A673 (cell line): ENCODE measurements at regions not wholly inside any gene's neighbourhood (a gene's known extent, or its start where the extent isn't known, plus 50 kb on each side); places are given as distances from the start of the nearest gene placed in this dataset.

Experiments
- EZH2 ChIP-seq: fragments of 200-600 bp; sonication (generic); IDR thresholded peaks from 2 replicates; pipeline ENCODE4 v1.6.1; 2017; ENCODE audit warnings: borderline replicate concordance, low read depth, mild to moderate bottlenecking, mixed read lengths, antibody characterized with exemption, low read length; ENCODE audit not compliant: poor library complexity, severe bottlenecking
- TF ChIP-seq, protein P1 (sequence below): fragments of 300-800, 200-600 bp; sonication (generic); conservative IDR thresholded peaks from 2 replicates; pipeline ENCODE4 v1.5.1; 2017; ENCODE audit warnings: low read depth, mild to moderate bottlenecking, antibody characterized with exemption, low read length, moderate library complexity, mixed read lengths

DNA sequence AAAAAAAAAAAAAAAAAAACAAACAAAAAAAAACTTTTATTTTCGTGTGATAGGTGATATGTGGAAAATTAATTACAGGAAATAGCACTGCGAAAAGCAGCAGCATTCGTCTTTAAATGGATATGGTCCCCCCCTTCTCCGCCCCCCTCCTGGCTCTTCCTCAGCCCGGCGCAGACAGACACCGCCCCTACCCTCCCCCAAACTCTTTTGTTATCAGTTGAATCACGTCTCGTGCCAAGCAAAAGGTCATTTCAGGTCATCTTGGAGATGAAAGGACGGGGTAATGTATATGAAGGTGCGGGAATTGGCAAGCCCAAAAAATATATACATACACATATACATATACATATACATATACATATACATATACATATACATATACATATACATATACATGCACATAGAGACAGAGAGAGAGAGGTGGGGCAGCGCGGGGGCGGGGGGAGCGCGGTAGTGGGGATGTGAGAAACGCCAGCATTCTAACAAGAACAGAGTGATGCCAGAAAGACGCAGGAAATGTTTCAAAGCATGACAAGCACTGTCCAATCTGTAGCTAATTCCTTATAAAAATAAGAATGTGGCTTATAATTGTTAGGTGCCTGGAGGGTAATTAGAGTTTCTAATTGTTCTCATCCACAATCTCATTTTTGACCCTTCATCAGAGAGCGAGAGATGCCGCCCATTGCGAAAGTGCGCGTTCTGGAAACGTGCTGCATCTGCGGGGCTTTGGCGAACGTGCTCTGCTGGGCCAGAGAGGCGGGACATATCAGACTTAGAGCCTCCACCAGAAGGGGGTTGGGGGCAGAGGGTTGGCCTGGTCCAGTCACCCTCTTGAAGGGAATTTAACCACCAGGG lies 214.5 kb upstream of the UBASH3B start:
- TF ChIP-seq, protein P1, sequence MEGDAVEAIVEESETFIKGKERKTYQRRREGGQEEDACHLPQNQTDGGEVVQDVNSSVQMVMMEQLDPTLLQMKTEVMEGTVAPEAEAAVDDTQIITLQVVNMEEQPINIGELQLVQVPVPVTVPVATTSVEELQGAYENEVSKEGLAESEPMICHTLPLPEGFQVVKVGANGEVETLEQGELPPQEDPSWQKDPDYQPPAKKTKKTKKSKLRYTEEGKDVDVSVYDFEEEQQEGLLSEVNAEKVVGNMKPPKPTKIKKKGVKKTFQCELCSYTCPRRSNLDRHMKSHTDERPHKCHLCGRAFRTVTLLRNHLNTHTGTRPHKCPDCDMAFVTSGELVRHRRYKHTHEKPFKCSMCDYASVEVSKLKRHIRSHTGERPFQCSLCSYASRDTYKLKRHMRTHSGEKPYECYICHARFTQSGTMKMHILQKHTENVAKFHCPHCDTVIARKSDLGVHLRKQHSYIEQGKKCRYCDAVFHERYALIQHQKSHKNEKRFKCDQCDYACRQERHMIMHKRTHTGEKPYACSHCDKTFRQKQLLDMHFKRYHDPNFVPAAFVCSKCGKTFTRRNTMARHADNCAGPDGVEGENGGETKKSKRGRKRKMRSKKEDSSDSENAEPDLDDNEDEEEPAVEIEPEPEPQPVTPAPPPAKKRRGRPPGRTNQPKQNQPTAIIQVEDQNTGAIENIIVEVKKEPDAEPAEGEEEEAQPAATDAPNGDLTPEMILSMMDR = no peak
- no peak for TF ChIP-seq EZH2
